NCI-H1436 treated with DMSO at 0.1 percent for 48 hours (cell line): ENCODE measurements at regions not wholly inside any gene's neighbourhood (a gene's known extent, or its start where the extent isn't known, plus 50 kb on each side); places are given as distances from the start of the nearest gene placed in this dataset.

Experiments
- DNase-seq: peaks from one replicate; lab custom pipeline; 2025; lab: John Stamatoyannopoulos, UW

GRCh38 chr3:36192901-36193300, 187.4 kb upstream of the STAC start:
- no peak for DNase-seq

- DNase-seq, result no peak
Observed at GRCh38 chr3:36193448-36193847, 186.9 kb upstream of the STAC start.

DNA sequence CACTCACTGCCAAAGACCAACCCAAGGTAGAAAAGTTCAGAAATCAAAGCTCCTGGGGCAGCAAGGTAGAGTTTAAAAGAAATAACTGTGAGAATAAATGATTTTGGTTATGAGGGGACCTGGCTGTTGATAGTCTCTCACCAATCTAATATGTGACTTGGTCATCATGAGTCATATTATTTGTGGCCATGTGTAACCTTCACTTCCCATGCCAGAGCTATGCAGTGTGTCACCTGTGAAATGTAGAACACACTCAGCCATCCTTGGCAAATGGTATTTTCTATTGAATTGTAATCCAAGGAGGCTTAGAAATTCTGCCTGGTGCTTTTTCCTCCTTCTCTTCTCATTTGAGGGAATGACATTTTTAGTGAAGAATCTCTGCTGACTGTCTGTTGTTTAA, 184.2 kb upstream of the STAC start:
- DNase-seq, result no peak

GRCh38 chr3:36197151-36197550, 183.2 kb upstream of the STAC start:
- DNase-seq, result no peak

DNA sequence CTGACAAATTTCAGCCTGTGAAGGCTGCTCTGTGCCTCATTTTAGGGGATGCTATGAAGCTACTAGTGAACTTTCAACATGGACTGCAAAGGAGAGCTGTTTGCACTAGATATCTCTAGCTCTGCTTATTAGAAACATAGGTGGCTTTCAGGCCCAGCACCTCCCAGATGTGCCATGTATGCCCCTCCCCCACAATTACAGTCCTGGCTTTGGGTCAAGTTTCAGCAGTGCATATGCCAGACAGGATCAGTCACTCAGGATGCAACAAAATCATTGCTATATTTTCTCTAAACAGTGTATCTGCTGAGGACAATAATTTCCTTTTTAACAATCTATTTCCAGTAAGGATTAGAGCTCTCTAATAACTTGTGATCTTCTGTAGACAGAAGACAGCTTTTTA, 178.8 kb upstream of the STAC start:
- no peak for DNase-seq

DNA sequence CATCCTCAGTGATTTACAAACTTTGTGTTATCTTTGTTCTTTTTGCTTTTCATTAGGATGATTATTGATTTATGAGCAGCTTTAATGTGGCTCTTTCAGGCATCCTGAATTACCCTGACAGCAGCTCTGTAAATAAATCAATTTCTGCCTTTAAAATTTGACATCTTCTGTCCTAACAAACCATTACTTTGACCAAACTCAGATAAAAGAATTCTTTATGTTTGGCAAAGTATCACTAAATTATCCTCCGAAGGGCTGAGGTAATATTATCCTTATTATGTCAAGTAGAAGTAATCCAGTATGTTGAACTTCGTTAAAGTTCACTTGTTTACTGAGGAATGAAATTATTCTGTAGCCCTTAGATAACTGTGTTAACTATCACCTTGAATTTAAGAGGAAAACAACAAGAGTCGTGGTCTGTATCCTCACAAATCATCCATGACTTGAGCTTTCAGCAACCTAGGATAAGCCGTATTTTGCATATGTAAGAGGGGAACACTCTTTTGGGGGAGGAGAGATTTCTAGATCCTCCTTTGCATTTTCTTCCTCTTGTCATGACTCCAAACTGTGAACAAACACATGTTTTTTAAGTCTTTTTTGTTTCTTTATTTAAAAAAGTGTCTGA, 173.2 kb upstream of the STAC start:
- DNase-seq, result no peak

GRCh38 chr3:36210840-36211651, 169.3 kb upstream of the STAC start:
- no peak for DNase-seq

GRCh38 chr3:36211652-36211999, 168.7 kb upstream of the STAC start:
- DNase-seq, result no peak

GRCh38 chr3:36212251-36212650, 168.1 kb upstream of the STAC start:
- no peak for DNase-seq

GRCh38 chr3:36214460-36214859, 165.8 kb upstream of the STAC start:
- no peak for DNase-seq

- DNase-seq, result no peak
Observed at GRCh38 chr3:36215241-36215640, 165.1 kb upstream of the STAC start.

DNA sequence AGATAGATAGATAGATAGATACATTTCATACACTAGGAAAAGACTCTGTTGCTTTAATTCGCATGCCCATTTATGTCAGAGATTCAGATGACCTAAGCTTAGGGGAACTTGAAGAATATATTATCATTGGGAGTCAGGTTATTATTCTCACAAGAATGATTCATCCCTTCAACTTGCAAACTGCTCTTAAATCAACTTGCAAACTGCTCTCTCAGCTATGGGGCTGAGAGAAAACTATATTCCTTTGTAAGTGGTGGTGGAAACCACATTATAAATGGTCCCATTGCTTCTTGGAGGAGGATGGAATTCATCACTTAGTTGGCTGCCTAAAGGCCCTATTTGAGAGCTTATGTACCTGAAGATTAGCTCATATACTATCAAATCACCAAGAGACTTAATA, 160.9 kb upstream of the STAC start:
- no peak for DNase-seq

GRCh38 chr3:36220173-36220572, 160.1 kb upstream of the STAC start:
- no peak for DNase-seq

- no peak for DNase-seq
Observed at GRCh38 chr3:36221975-36222374, 158.3 kb upstream of the STAC start.

GRCh38 chr3:36227980-36228379, 152.3 kb upstream of the STAC start:
- peak; percentile 38 for DNase-seq

DNA sequence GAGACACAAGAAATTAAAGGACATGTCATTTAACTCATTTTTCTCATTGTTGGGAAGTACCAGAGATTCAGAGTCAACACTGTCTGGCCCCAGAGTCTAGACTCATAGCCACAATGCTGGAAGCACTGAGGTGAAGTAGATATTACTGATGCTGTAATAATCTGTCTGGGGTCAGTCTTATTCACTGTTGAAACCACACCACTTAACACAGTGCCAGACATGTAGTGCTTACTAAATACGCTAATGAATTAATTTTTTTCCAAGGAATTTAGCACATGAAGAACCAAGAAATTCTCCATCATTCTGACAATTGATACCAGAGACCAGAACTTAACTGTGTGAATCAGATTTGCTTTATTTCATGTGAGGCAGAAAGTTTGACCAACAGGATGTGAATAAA, 150.8 kb upstream of the STAC start:
- no peak for DNase-seq

GRCh38 chr3:36232797-36233489, 147.4 kb upstream of the STAC start:
- no peak for DNase-seq

GRCh38 chr3:36244728-36245127, 135.6 kb upstream of the STAC start:
- DNase-seq, result no peak

GRCh38 chr3:36248374-36248773, 131.9 kb upstream of the STAC start:
- no peak for DNase-seq

- DNase-seq, result no peak
Observed at GRCh38 chr3:36250191-36250590, 130.1 kb upstream of the STAC start.

DNA sequence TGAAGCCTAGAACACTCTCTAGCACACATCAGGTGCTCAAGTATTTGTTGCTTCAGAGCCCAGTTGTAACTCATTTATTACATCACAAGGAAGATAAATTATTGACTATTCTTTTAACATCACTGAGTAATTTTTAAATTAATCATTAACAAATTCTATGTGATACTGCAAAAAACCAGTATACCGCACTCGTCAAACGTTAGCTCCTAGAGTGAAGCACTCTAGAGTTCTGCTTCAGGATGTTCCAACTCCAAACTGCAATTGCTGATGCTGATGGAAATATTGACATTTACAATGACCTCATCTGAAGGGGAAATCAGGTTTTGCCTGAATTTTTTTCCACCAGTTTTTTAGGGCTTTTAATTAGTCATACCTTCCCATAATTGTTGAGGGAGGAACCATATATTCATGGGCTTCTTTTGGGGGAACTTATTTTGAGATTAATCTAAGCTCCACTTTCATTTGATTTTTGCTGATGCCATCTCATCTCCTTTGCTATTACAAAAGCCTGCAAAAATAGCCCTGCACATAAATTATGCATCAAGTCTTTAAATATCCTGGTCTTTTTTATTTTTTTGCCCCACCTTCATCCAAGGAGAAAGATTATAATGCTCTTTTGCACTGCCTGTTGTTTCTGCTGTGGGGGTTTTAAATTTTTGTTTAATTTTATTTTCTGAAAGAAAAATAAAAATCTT, 123.0 kb upstream of the STAC start:
- no peak for DNase-seq

GRCh38 chr3:36258421-36258820, 121.9 kb upstream of the STAC start:
- DNase-seq, result no peak

DNA sequence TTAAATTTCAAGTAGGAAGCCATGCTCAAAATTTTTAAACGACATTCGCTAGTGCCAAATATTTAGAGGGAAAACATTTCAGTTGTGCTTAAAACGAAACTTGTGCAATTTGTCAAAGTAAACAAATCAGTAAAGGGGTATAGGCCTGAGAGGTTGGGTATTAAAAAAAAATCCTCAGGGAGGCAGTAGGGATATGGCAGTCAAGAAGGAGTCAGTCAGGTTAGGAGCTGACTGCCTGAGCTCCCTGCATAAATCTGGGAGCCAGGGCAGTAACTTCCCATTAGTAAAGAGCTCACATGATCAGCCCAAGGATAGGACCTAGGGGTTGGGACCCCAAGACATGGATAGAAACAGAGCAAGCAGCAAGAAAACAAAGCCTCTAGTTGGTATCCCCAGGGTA, 120.7 kb upstream of the STAC start:
- DNase-seq, result no peak
